ENCODE measurements at regions not wholly inside any gene's neighbourhood (a gene's known extent, or its start where the extent isn't known, plus 50 kb on each side); places are given as distances from the start of the nearest gene placed in this dataset.

DNA sequence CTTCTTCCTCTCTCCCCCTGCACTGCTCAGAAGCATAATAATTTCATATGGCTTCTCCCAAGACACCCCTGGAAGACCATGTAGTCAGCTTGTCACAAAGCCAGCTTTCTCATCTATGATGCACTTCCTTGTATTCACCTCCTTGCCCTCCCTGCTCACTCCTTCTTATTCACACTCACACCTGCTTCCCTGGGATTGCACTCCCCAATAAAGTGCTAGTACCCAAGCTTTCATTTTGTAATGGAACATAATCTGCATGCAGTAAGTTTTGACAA lies 76.9 kb upstream of the FRMD4B start:
- no peak overlapping the region for H3K27ac ChIP-seq
- TF ChIP-seq, protein P1, sequence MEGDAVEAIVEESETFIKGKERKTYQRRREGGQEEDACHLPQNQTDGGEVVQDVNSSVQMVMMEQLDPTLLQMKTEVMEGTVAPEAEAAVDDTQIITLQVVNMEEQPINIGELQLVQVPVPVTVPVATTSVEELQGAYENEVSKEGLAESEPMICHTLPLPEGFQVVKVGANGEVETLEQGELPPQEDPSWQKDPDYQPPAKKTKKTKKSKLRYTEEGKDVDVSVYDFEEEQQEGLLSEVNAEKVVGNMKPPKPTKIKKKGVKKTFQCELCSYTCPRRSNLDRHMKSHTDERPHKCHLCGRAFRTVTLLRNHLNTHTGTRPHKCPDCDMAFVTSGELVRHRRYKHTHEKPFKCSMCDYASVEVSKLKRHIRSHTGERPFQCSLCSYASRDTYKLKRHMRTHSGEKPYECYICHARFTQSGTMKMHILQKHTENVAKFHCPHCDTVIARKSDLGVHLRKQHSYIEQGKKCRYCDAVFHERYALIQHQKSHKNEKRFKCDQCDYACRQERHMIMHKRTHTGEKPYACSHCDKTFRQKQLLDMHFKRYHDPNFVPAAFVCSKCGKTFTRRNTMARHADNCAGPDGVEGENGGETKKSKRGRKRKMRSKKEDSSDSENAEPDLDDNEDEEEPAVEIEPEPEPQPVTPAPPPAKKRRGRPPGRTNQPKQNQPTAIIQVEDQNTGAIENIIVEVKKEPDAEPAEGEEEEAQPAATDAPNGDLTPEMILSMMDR (IDR thresholded peaks at IDR 0.05) = no peak
- no peak for TF ChIP-seq ZFX (IDR thresholded peaks at IDR 0.05; ENCODE audit: borderline replicate concordance)

DNA sequence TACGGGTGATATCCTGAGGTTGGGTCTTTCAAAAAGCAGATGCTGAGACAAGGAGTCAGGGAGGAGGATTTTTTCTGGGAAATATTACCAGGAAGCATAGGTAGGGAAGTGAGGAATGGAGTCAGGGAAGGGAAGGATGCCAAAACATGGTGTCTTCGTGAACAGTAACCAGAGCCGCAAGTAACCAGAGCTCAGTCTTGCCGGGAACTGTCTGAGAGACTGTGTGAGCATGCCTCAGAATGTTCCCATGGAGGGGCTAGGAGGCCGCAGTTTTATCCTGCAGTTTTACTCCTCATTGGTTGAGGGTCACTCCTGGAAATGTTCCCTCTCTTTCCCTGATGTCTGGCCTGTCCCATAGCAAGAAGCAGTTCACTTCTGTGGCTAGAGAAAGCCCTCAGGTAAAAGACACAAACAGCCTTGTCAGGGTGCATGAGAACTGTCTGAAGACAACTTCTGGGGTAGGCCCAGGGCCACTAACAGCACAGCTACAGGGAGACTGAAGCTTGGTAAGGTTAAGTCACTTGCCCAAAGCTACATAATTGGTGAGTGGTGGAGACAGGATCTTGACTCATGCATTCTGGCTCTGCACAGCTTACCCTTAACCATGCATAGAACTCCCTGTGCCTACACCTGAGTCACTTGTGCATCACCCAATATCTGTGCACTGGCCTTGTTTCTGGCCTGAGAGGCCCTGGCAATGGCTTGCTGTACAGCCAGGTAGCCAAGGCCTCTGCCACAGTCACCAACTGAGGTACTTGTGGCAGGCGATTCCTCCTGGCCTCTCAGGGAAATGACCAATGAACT lies 76.3 kb upstream of the FRMD4B start:
- TF ChIP-seq, protein P1 (IDR thresholded peaks at IDR 0.05) = no peak
- TF ChIP-seq ZFX (IDR thresholded peaks at IDR 0.05; ENCODE audit: borderline replicate concordance) = no peak

DNA sequence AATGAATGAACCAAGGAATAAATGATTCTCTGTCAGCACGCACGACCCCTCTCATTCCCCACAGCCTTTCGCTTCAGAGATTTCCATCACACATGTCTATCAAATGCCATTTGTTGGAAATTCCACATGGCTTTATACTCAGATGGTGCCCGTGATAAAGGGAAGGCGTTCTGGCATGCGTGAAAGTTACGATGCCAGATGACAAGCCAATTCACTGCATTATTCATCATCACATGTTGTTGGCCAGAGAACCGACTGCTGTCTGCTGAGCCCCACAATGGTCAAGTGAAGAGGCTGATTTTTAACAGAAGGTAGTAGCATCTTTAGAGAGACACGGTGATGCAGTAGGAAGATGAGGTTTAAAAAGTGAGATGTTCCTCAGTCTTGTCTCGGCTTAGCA lies 74.1 kb upstream of the FRMD4B start:
- no peak for TF ChIP-seq ZFX (IDR thresholded peaks at IDR 0.05; ENCODE audit: borderline replicate concordance)
- TF ChIP-seq, protein P1 (IDR thresholded peaks at IDR 0.05) = no peak
- H3K27ac ChIP-seq = no peak overlapping the region

More for the DNA sequence above, 76.3 kb upstream of the FRMD4B start:
- H3K27ac ChIP-seq = no peak overlapping the region

DNA sequence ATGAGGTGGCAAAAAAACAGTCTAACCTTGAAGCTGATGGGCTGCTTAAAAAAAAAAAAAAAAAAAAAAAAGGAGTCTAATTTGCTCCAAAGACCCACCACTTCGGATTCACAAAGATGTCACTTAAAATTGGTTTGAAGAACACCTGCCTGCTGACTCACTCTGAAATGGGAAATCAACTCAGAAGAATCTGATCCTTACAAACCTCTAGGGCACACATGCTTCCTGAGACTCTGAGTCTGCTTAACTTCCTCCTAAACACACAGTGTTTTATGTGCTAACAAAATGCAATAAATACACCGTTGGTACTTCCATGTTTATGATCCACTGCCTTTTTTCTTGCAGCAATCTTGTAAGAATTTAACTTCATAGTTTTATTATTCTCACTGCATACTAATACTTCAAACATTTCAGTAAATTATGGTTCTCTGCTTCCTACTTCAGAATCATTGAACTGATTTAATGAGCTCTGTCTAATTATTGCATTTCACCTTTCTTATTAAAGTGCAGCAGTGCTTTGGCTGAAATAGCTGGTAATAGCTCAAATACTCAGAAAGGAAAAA lies 73.0 kb upstream of the FRMD4B start:
- TF ChIP-seq, protein P1 (IDR thresholded peaks at IDR 0.05) = no peak
- TF ChIP-seq ZFX (IDR thresholded peaks at IDR 0.05; ENCODE audit: borderline replicate concordance) = no peak
- H3K27ac ChIP-seq = no peak overlapping the region

DNA sequence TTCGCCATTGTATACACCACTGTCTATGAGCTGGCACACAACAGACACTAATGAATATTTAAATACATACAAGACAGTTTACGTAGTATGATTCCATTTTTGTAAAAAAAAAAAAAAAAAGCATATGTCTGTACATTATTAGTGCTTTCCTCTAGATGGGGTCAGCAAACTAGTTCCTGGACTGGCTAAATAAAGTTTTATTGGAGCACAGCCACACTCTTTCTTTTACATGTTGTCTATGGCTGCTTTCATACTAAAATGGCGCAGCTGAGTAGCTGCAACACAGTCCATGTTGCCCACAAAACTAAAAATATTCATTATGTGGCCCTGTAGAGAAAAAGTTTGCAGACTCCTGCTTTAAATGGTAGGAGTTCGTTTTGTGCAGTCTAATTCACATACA lies 70.7 kb upstream of the FRMD4B start:
- no peak for TF ChIP-seq ZFX (IDR thresholded peaks at IDR 0.05; ENCODE audit: borderline replicate concordance)
- TF ChIP-seq, protein P1 (IDR thresholded peaks at IDR 0.05) = no peak
- H3K27ac ChIP-seq = no peak overlapping the region

DNA sequence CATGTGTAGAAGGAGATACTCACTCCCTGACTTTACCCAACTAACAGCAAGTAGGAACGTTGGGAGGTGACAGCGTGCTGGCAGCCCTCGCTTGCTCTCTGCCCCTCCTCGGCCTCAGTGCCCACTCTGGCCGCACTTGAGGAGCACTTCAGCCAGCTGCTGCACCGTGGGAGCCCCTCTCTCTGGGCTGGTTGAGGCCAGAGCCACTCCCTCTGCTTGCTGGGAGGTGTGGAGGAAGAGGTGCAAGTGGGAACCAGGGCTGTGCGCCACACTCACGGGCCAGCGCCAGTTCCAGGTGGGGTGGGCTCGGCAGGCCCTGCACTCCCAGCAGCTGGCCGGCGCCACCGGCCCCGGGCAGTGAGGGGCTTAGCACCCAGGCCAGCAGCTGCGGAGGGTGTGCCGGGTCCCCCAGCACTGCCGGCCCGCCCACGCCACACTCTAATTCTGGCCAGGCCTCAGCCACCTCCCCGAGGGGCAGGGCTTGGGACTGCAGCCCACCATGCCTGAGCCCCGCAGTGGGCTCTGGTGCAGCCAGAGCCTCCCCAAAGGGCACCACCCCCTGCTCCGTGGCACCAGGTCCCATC lies 68.4 kb upstream of the FRMD4B start:
- no peak for TF ChIP-seq ZFX (IDR thresholded peaks at IDR 0.05; ENCODE audit: borderline replicate concordance)
- TF ChIP-seq, protein P1 (IDR thresholded peaks at IDR 0.05) = no peak
- no peak overlapping the region for H3K27ac ChIP-seq

DNA sequence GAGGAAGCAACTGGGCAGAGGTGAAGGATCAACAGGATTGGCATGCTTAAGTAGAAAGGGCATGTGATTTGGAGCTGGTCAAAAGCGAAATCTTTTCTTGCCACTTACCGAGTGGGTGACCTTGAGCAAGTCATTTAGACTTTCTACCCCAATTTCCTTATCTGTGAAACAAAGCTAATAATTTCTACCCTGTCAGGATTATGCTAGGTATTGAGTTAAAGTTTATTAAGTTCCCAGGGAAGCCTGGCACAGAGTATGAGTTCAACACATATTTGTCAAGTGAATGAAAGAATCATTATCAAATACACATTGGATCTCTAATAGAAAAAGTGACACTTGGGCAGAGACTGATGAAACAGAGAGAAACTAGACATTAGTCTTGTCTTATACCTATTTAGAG lies 66.4 kb upstream of the FRMD4B start:
- H3K27ac ChIP-seq = no peak overlapping the region
- no peak for TF ChIP-seq ZFX (IDR thresholded peaks at IDR 0.05; ENCODE audit: borderline replicate concordance)
- TF ChIP-seq, protein P1 (IDR thresholded peaks at IDR 0.05) = no peak

All from 22Rv1 (cell line).